CD4-positive, alpha-beta T cell treated with Interleukin-15 for 1 hour (primary cell): ENCODE measurements at regions not wholly inside any gene's neighbourhood (a gene's known extent, or its start where the extent isn't known, plus 50 kb on each side); places are given as distances from the start of the nearest gene placed in this dataset.

ENCODE experiments used
- DNase-seq: peaks from one replicate; pipeline ENCODE4 v3.0.0-alpha.2; 2020

DNA sequence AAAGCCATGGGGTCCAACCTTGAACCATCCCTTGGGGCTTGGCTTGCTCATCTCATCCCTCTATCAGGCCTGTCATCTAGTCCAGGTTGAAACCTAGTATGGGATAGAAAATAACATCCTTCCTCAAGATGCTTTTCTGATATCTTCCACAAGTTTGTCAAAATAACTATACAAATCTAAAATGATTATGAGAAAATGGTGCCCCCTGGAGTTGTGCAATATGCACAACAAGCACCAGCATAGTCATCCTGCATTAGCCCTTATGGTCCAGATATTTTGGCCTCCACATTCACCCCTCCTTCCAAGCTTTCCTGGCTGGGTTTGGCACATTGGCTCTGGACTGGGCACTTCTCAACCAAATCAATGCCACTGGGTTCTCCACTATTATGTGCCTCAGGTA, 101.2 kb downstream of the TBX19 start:
- no peak for DNase-seq

DNA sequence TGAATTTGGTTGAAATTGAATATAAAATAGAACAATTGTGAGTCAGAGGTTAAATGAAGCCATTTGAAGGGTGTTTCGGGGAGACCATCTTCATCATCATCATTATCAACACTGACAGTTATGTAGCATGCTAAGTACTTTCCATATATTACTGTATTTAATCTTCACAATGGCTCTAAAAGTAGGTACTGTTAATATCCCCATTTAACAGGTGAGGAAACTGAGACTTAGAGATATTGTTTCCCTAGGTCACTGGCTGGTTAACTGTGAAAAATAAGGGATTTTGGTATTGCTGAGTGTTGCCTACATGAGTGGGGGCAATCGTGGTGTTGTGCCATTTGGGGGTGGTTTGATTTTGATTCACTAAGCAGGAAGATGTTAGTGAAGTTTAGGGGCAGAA, 100.3 kb downstream of the TBX19 start:
- DNase-seq: no peak

DNA sequence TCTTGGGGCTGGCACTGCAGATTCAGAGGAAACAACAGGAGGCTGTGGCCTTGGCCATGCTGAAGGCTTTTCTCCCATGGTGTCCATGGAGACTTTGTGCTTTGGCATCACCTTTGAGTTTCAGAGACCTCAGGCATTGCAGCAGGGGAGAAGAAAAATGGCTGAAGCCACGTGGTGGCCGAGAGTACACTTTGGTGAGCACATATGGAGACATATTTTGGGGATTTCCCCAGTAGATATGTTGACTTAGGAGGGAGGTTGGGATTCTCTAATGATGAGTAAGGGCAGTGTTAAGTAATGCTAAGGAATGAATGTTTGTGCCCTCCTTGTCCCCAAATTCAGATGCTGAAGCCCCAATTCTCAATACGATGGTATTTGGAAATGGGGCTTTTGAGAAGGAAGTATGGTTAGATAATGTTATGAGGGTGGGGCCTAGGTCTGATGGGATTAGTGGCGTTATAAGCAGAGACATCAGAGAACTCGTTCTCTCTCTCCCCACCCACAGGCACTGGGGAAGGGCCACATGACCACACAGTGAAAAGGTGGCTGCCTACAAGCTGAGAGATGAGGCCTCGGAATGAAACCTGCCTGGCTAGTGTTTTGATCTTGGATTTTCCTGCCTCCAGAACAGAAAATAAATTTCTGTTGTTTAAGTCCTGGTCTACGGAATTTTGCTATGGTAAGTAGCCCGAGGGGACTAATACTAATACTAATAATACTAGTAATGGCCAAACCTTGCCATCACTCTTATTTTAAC, 98.6 kb downstream of the TBX19 start:
- no peak for DNase-seq

DNA sequence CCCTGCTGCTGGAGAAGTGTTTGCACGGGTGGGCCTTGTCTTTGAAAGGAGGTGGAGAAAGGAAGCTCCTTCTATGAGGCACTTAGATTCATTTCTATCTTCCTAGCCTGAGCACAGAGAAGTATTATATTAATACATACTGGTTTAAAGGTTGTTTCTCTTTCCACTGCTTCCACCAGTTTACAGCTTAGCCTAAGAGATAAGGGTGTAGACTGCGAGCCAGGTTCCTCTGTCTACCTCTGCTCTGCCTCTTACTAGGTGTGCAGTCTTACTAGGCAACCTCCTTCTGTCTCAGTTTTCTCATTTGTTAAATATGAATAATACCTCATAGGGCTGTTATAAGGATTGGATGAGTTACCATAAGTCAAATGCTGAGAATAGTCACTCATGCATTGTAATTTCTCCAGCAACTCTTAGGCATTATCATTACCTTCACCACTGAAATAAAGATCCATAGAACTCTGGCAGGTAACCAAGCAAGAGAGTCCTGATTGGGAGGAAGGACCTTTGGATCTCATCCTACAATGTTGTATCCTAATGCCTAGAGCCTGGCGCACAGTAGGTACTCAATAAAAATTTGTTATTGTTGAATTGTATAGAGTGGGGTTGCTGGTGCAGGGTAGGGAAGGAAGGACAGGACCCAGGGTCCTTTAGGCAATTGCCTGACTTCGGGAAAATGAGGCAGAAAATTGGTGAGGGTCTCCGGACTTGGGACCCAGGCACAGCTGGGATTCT, 95.1 kb downstream of the TBX19 start:
- DNase-seq: no peak

DNA sequence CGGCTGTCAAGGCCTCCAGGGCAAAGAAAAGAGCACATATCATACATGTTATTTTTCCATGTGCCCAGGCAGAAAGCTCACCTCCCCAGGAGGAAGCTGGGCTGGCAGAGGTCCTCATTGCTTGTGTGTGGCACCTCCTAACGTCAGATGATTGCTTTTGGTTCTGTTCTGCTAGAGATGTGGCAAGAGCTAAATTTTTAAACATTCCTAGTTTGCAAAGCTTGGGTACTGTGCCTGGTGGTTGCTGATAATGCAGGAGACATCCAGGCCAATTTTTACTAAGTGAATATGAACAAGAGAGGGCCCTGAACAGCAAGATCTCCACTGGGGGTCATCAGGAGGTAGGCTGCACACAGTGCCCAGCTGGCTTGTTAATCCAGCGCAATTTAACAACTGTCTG, 93.9 kb downstream of the TBX19 start:
- DNase-seq: no peak

DNA sequence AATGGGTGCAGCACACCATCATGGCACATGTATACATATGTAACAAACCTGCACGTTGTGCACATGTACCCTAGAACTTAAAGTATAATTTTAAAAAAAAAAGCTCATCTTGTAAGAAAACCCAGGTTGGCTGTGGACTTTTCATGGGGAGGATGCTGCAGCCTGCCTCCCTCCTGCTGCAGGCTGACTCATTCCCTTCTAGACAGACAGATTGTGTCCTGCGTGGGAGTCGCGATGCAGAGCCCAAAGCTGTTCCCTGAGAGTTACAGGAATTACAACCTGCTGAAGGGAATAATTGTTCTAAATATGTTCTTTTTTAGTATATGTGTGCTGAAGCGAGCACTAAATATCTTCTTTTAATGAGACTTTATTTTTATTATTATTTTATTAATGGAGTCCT, 93.2 kb downstream of the TBX19 start:
- no peak for DNase-seq

DNA sequence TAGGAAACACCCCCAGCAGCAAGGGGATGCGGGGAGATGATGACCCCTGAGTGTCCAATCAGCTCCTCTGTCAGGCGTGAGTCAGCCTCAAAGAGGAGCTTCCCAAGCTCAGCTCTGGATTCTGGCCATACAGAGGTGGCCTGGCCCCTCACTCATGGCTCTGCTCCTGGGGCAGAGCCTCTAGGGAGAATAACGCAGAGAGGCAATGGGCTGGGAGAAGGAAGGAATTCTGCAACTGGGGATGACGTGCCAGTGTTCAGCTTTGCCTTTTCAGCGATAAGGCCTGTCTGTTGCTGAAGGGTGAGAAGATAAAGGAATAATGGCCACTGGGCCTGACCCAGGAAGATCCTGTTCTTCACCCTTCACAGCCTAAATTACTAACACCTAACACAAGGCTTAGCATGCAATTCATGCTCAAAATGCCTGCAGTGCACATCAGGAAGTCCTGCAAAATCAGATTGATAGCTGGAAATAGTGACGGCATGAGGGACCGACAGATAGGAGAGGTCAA, 92.2 kb downstream of the TBX19 start:
- DNase-seq: no peak

DNA sequence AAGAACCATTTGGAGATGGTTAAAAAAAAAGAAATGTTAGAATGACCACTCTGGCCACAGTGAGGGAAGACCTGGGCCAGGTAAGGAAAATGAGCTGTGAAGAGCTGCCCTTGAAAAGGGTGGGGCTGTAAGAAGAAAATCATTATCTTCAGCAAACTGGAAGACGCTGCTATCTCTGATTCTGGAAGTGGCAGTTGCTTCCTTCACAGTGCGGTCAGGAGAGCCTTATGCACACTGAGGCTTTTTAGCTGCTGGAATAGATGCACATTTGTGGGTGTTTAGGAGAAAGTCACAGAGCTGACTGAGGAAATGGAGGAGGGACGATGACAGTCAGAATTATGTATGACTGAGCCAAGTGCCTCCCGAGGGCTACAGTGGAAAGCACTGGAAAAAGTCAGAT, 91.6 kb downstream of the TBX19 start:
- DNase-seq: no peak

DNA sequence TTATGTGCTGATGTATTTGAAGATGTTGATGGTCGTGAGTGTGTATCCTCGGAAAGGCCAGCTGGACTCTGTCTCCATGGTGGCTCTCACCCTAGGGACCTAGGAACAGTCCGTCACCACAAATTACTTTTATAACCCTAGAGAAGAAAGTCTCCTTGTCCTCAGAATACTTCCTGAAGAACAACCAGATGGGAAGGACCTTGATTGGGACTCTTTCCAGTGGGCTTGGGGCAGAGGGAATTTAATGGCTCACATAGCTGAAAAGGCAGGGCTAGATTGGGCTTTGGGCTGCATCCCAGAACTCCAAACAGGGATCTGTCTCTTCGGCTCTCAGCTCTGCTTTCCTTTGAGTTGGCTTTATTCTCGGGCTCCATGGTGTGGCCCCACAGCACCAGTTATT, 90.8 kb downstream of the TBX19 start:
- no peak for DNase-seq

DNA sequence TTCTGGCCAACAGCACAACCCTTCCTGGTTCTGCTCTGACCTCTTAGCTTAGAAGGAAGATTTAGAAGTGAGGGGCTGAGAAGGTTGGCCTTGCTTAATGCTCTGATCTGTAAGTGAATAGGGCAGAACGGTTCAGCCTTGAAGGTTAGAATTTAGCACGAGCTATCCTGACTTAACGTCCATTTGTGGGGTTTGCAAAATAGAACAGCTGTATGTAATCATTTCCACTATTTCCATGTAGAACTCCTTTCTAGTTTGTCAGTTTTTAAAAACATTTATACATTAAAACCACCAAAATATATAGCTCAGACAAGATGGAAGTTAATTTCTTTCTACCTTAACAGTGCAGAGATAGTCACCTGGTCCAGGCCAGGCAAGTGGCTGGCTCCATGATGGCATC, 89.9 kb downstream of the TBX19 start:
- no peak for DNase-seq

DNA sequence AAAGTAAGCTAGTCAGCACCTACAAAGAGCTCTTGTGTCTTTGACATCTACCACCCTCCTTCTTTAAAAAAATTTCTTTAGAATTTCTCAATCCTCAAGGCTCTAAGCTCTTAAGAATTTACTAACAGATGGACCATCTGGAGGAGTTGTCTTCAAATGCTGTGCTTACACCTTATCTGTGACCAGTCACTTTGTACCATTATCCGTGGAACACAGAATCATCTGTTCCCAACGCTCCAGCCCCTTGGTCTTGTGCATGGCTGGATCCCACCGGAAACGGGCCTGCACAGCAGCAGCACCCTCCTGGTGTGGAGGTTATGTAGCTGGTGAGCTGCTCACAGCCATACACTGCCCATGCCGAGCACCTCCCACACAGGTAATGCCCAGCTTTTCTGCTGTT, 89.0 kb downstream of the TBX19 start:
- no peak for DNase-seq

DNA sequence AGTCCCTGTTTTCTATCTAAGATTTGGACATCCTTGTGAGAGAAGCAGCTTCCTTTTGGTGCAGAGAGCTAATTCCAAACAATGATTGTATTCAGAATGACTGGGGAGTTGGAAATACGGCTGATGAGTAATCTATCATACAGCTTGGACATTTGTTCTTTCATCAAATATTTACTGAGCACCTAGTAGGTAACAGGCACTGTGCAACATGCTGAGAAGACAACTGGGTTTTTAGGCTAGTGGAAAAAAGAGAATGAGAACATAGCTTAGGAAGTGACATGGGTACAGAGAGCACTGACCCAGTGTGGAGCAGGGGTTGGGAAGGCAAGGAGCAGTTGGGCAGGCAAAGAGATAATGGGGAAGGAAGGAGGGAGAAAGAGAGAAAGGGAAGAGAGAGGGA, 87.5 kb downstream of the TBX19 start:
- DNase-seq: no peak

DNA sequence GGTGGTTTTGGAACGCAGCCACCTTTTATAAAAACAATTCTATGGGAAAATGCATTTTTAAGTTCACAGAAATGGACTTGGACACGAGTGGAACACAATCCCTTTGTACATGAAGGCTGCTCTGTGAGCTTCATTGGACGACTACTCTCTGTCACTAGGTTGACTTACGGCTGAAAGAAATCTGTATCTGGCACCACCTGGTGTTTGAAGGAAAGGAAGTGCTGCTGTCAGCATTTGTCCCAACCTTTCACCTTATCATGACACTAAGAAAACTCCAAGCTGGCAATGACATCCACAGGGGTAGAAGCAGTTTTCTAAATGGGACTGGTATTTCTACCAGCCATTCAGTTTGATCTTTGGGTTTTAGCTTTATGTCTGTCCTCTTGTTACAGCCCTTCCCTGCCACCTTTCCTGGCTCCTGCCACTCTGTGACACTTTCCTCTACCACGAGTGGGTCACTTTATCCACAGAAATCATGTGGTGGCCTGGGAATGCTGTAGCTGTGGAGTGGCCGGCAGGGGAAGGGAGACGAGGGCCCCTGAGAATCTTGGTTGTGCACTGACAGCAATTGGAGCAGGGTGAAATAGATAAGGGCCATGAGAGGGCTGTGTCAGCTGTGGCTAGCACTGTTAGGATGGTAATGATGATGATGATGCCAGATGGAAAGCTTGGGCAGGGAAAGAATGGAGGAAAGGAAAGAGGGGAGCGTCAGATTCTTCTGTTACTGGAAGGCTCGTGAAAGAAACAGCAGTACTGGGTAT, 85.2 kb downstream of the TBX19 start:
- DNase-seq: no peak
